ENCODE measurements at regions not wholly inside any gene's neighbourhood (a gene's known extent, or its start where the extent isn't known, plus 50 kb on each side); places are given as distances from the start of the nearest gene placed in this dataset.

DNA sequence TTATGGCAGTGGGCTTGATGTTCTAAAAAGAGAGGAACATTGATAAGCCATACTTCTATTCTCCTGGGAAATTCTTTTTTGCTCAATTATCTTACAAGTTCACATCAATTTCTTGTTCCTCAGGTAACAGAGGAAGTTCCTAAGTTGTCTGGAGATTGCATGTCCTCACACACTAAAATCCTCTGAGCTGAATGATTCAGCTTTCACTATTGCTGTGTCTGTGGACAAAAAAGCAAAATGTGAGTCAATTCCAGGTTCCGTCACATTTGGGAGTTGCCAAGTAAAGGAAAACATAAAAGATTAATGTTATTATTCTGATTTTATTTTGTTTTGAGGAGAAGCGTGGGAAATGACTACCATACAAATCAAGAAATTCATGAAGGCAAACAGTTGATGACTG is 316.7 kb downstream of the CHRM3 start:
- no peak for DNase-seq (ENCODE audit: low read depth in 1 of 2, low spot score in 1 of 2)
- TF ChIP-seq, protein P1, sequence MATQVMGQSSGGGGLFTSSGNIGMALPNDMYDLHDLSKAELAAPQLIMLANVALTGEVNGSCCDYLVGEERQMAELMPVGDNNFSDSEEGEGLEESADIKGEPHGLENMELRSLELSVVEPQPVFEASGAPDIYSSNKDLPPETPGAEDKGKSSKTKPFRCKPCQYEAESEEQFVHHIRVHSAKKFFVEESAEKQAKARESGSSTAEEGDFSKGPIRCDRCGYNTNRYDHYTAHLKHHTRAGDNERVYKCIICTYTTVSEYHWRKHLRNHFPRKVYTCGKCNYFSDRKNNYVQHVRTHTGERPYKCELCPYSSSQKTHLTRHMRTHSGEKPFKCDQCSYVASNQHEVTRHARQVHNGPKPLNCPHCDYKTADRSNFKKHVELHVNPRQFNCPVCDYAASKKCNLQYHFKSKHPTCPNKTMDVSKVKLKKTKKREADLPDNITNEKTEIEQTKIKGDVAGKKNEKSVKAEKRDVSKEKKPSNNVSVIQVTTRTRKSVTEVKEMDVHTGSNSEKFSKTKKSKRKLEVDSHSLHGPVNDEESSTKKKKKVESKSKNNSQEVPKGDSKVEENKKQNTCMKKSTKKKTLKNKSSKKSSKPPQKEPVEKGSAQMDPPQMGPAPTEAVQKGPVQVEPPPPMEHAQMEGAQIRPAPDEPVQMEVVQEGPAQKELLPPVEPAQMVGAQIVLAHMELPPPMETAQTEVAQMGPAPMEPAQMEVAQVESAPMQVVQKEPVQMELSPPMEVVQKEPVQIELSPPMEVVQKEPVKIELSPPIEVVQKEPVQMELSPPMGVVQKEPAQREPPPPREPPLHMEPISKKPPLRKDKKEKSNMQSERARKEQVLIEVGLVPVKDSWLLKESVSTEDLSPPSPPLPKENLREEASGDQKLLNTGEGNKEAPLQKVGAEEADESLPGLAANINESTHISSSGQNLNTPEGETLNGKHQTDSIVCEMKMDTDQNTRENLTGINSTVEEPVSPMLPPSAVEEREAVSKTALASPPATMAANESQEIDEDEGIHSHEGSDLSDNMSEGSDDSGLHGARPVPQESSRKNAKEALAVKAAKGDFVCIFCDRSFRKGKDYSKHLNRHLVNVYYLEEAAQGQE (IDR thresholded peaks at IDR 0.05; ENCODE audit: insufficient replicate concordance, low read depth), result no peak
- TF ChIP-seq SPI1 (IDR thresholded peaks at IDR 0.05; ENCODE audit: borderline replicate concordance, low read depth) (no peak), POLR2AphosphoS5 (IDR thresholded peaks at IDR 0.05; ENCODE audit: low read depth) (no peak), GABPA (IDR thresholded peaks at IDR 0.05; ENCODE audit: low read depth) (no peak)
- TF ChIP-seq, protein P2, sequence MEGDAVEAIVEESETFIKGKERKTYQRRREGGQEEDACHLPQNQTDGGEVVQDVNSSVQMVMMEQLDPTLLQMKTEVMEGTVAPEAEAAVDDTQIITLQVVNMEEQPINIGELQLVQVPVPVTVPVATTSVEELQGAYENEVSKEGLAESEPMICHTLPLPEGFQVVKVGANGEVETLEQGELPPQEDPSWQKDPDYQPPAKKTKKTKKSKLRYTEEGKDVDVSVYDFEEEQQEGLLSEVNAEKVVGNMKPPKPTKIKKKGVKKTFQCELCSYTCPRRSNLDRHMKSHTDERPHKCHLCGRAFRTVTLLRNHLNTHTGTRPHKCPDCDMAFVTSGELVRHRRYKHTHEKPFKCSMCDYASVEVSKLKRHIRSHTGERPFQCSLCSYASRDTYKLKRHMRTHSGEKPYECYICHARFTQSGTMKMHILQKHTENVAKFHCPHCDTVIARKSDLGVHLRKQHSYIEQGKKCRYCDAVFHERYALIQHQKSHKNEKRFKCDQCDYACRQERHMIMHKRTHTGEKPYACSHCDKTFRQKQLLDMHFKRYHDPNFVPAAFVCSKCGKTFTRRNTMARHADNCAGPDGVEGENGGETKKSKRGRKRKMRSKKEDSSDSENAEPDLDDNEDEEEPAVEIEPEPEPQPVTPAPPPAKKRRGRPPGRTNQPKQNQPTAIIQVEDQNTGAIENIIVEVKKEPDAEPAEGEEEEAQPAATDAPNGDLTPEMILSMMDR (IDR thresholded peaks at IDR 0.05; ENCODE audit: insufficient read depth, low read length), result no peak
- H3K4me3 ChIP-seq (replicated peaks; ENCODE audit: insufficient read depth, low read length), result no peak overlapping the region
- no peaks in the 10 kb centered on the region for H3K27me3 ChIP-seq (ENCODE audit: insufficient read depth, poor library complexity, severe bottlenecking)
- no peak overlapping the region for H3K27ac ChIP-seq (replicated peaks)

DNA sequence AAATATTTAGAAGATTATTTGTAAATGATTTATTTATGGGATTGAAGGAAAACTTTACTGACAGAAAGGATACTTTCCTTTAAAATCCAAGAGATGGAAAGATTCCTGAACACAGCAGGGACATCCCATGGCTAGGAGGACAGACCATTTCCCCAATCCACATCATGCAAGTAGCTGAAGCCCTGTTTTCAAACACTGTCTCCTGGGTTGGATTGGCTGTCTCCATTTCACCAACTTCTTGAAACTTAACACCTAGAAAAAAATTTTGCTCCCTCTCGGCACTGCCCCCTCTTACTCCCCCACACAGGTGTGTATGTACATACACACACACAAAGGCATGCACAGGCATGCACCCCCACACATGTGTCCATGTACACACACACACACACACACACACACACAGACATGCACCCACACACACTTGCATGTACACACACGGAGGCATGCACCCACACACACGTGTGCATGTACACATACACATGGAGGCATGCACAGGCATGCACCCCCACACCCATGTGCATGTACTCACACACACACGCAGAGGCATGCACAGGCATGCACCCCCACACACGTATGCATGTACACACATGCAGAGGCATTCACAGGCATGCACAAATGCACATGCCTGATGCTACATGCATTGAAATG is 320.0 kb downstream of the CHRM3 start:
- DNase-seq (ENCODE audit: low read depth in 1 of 2, low spot score in 1 of 2), result no peak
- TF ChIP-seq SPI1 (IDR thresholded peaks at IDR 0.05; ENCODE audit: borderline replicate concordance, low read depth) (no peak), GABPA (IDR thresholded peaks at IDR 0.05; ENCODE audit: low read depth) (no peak), POLR2AphosphoS5 (IDR thresholded peaks at IDR 0.05; ENCODE audit: low read depth) (no peak)
- TF ChIP-seq, protein P1 (IDR thresholded peaks at IDR 0.05; ENCODE audit: insufficient replicate concordance, low read depth), result no peak
- TF ChIP-seq, protein P2 (IDR thresholded peaks at IDR 0.05; ENCODE audit: insufficient read depth, low read length), result no peak
- H3K4me3 ChIP-seq (replicated peaks; ENCODE audit: insufficient read depth, low read length), result no peak overlapping the region
- H3K27me3 ChIP-seq (ENCODE audit: insufficient read depth, poor library complexity, severe bottlenecking), result no peaks in the 10 kb centered on the region
- H3K27ac ChIP-seq (replicated peaks), result no peak overlapping the region

DNA sequence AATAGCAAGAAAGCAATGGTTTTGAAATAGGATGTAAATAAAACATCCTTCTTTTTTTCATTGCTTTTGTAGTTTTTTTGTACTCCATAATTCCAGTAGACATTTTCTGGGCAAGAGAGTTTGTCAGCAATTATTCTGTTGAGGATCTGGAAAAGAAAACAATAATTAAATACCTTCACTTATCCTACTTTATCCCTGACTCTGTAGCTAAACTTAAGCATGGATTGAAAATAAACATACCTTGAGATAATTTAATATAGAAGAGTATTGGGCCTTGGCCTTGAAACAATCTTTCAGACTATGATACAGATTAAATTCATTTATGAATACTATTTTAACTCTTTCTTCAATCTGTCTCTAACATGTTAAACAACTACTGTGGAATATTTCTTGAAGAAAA is 321.2 kb downstream of the CHRM3 start:
- H3K27me3 ChIP-seq (ENCODE audit: insufficient read depth, poor library complexity, severe bottlenecking), result no peaks in the 10 kb centered on the region
- H3K4me3 ChIP-seq (replicated peaks; ENCODE audit: insufficient read depth, low read length), result no peak overlapping the region
- no peak overlapping the region for H3K27ac ChIP-seq (replicated peaks)
- DNase-seq (ENCODE audit: low read depth in 1 of 2, low spot score in 1 of 2), result no peak
- no peak for TF ChIP-seq GABPA (IDR thresholded peaks at IDR 0.05; ENCODE audit: low read depth)
- TF ChIP-seq, protein P1 (IDR thresholded peaks at IDR 0.05; ENCODE audit: insufficient replicate concordance, low read depth), result no peak
- TF ChIP-seq, protein P2 (IDR thresholded peaks at IDR 0.05; ENCODE audit: insufficient read depth, low read length), result no peak
- no peak for TF ChIP-seq SPI1 (IDR thresholded peaks at IDR 0.05; ENCODE audit: borderline replicate concordance, low read depth)
- TF ChIP-seq POLR2AphosphoS5 (IDR thresholded peaks at IDR 0.05; ENCODE audit: low read depth), result no peak
